Fibroblast of lung (primary cell): ENCODE measurements at regions not wholly inside any gene's neighbourhood (a gene's known extent, or its start where the extent isn't known, plus 50 kb on each side); places are given as distances from the start of the nearest gene placed in this dataset.

Experiments used
- EZH2 ChIP-seq: IDR thresholded peaks from 2 replicates; pipeline ENCODE4 v1.5.1; 2012; ENCODE audit warnings: low read length, control low read depth, mild to moderate bottlenecking; ENCODE audit errors: missing control alignments
- TF ChIP-seq, protein P1 (sequence below), 2 donors: IDR thresholded peaks in 1 of 2; conservative IDR thresholded peaks in 1 of 2; 1 replicate in 1 of 2; 2 replicates in 1 of 2; pipeline ENCODE4 v1.5.1; 2011 to 2012; ENCODE audit warnings: low read length in 2 of 2, control low read depth in 1 of 2, inconsistent platforms in 1 of 2, low read depth in 1 of 2, mild to moderate bottlenecking in 1 of 2

DNA sequence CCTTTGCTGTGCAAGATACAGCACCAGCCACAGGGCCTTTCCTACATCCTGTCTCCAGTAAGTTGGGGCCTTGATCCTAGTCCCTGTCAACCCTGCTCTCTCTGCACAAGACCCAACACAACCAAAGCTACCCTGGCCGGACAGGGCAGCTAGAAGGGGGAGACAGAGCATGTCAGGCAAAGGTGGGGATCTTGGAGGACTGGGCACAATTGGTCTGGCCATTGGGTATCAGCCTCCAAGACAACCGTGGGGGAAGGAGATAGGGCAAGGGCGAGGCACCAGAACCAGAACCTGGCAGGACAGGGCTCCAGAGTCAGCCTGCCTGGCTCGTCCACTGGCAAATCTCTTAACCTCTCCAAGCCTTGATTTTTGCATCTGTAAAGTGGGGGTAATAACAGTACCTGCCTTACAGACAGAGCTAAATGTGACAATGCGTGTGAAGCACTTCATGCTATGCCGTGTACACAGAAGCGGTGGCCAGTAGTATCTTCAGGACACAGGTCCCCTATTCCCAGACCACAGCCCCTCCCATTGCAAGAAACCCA, 51.6 kb upstream of the CDKN2AIPNL start:
- no peak for TF ChIP-seq EZH2
- TF ChIP-seq, protein P1, sequence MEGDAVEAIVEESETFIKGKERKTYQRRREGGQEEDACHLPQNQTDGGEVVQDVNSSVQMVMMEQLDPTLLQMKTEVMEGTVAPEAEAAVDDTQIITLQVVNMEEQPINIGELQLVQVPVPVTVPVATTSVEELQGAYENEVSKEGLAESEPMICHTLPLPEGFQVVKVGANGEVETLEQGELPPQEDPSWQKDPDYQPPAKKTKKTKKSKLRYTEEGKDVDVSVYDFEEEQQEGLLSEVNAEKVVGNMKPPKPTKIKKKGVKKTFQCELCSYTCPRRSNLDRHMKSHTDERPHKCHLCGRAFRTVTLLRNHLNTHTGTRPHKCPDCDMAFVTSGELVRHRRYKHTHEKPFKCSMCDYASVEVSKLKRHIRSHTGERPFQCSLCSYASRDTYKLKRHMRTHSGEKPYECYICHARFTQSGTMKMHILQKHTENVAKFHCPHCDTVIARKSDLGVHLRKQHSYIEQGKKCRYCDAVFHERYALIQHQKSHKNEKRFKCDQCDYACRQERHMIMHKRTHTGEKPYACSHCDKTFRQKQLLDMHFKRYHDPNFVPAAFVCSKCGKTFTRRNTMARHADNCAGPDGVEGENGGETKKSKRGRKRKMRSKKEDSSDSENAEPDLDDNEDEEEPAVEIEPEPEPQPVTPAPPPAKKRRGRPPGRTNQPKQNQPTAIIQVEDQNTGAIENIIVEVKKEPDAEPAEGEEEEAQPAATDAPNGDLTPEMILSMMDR (conservative IDR thresholded peaks at IDR 0.05 in 1 of 2, IDR thresholded peaks at IDR 0.05 in 1 of 2; ENCODE audit: low read depth in 1 of 2, low read length in 2 of 2): no peak
